CD4-positive, CD25-positive, alpha-beta regulatory T cell (primary cell): ENCODE measurements at regions not wholly inside any gene's neighbourhood (a gene's known extent, or its start where the extent isn't known, plus 50 kb on each side); places are given as distances from the start of the nearest gene placed in this dataset.

Experiments used
- ATAC-seq, 2 donors: fragments of 150-1000 bp; cut with Tn5 transposase; one replicate each; pipeline ENCODE4 v1.10.0; 2021; ENCODE audit warnings: low read depth in 2 of 2, moderate number of reproducible peaks in 2 of 2, moderate library complexity in 1 of 2
- DNase-seq, 3 donors: peaks; one replicate each; pipeline versions ENCODE4 v3.0.0 to v3.0.0-alpha.2; 2012 to 2022; ENCODE audit warnings: mixed read lengths in 1 of 3
- H3K27ac ChIP-seq: one replicate; pipeline ENCODE4 v1.7.0; 2013; ENCODE audit warnings: mild to moderate bottlenecking, low read length; ENCODE audit not compliant: insufficient read depth, poor library complexity, severe bottlenecking
- H3K27me3 ChIP-seq: one replicate; pipeline ENCODE4 v1.7.0; 2013; ENCODE audit warnings: low read length; ENCODE audit not compliant: control insufficient read depth, insufficient read depth
- H3K36me3 ChIP-seq: one replicate; pipeline ENCODE4 v1.7.0; 2013; ENCODE audit warnings: mild to moderate bottlenecking, low read length, moderate library complexity; ENCODE audit not compliant: control insufficient read depth, insufficient read depth
- H3K4me1 ChIP-seq: 2 replicates; pipeline ENCODE4 v1.7.0; 2013; ENCODE audit warnings: mild to moderate bottlenecking, low read length; ENCODE audit not compliant: insufficient read depth, control insufficient read depth, poor library complexity, severe bottlenecking
- H3K4me3 ChIP-seq: one replicate; pipeline ENCODE4 v1.7.0; 2013; ENCODE audit warnings: low read depth, mild to moderate bottlenecking, low read length, moderate library complexity
- H3K9me3 ChIP-seq, 2 experiments: 1 replicate in 1 of 2; 2 replicates in 1 of 2; pipeline ENCODE4 v1.7.0; 2013; ENCODE audit warnings: low read length in 2 of 2, mild to moderate bottlenecking in 1 of 2, moderate library complexity in 1 of 2; ENCODE audit not compliant: control insufficient read depth in 2 of 2
- H3K27ac Mint-ChIP-seq, 3 donors: one replicate each; pipeline ENCODE4 v1.8.0; 2020 to 2022; ENCODE audit warnings: mild to moderate bottlenecking in 3 of 3, mixed read lengths in 3 of 3, moderate library complexity in 2 of 3
- H3K27me3 Mint-ChIP-seq: one replicate; pipeline ENCODE4 v1.8.0; 2022; ENCODE audit warnings: mild to moderate bottlenecking, mixed read lengths
- H3K36me3 Mint-ChIP-seq: one replicate; pipeline ENCODE4 v1.8.0; 2020; ENCODE audit warnings: mixed read lengths
- H3K4me1 Mint-ChIP-seq, 4 donors: one replicate each; pipeline ENCODE4 v1.8.0; 2020 to 2022; ENCODE audit warnings: mixed read lengths in 4 of 4, mild to moderate bottlenecking in 1 of 4
- H3K4me3 Mint-ChIP-seq, 4 donors: one replicate each; pipeline ENCODE4 v1.8.0; 2020 to 2022; ENCODE audit warnings: mild to moderate bottlenecking in 4 of 4, mixed read lengths in 4 of 4, moderate library complexity in 3 of 4
- H3K9me3 Mint-ChIP-seq, 7 donors: one replicate each; pipeline ENCODE4 v1.8.0; 2020 to 2022; ENCODE audit warnings: mixed read lengths in 7 of 7, mild to moderate bottlenecking in 3 of 7, moderate library complexity in 2 of 7

- Histone ChIP-seq H3K4me1 (peaks cover 19% of the 10 kb centered on the region), H3K27me3 (no peaks in the 10 kb centered on the region), H3K27ac (peak overlapping the region; percentile 72), H3K9me3 (no peaks in the 10 kb centered on the region), H3K4me3 (peak overlapping the region; percentile 84), H3K36me3 (no peaks in the 10 kb centered on the region)
- Mint-ChIP-seq H3K36me3 (no peaks in the 10 kb centered on the region), H3K4me1 (peaks cover 19 to 37% (median 24%) of the 10 kb centered on the region in 4 donors), H3K9me3 (peaks cover 0 to 2% (median 0%) of the 10 kb centered on the region in 7 donors), H3K27ac (peak overlapping the region; percentile 95 to 98 (median 96)), H3K27me3 (peaks cover 13% of the 10 kb centered on the region), H3K4me3 (peak overlapping the region; percentile 43 to 89 (median 84))
- DNase-seq (peak; percentile 48 to 84 (median 75)), ATAC-seq (peak; percentile 97 to 99)
Measured at GRCh38 chr2:437756-438393, 150.0 kb upstream of the ALKAL2 start.

GRCh38 chr2:437180-437579, 149.3 kb upstream of the ALKAL2 start:
- peaks cover 19% of the 10 kb centered on the region for H3K4me1 ChIP-seq
- H3K9me3 ChIP-seq: no peaks in the 10 kb centered on the region
- H3K4me3 Mint-ChIP-seq: peak overlapping the region; percentile 43 to 89 (median 84)
- H3K27me3 Mint-ChIP-seq: peaks cover 13% of the 10 kb centered on the region
- peaks cover 19 to 37% (median 24%) of the 10 kb centered on the region in 4 donors for H3K4me1 Mint-ChIP-seq
- no peaks in the 10 kb centered on the region for H3K36me3 Mint-ChIP-seq
- H3K27ac Mint-ChIP-seq: peak overlapping the region; percentile 95 to 98 (median 96)
- no peak for DNase-seq
- ATAC-seq: no peak
- no peaks in the 10 kb centered on the region for H3K36me3 ChIP-seq
- H3K27ac ChIP-seq: peak overlapping the region; percentile 72
- H3K9me3 Mint-ChIP-seq: peaks cover 0 to 2% (median 0%) of the 10 kb centered on the region in 7 donors
- no peak overlapping the region for H3K4me3 ChIP-seq
- no peaks in the 10 kb centered on the region for H3K27me3 ChIP-seq

GRCh38 chr2:436205-436604, 148.3 kb upstream of the ALKAL2 start:
- H3K9me3 Mint-ChIP-seq: peaks cover 0 to 2% (median 0%) of the 10 kb centered on the region in 7 donors
- no peak overlapping the region for H3K4me3 ChIP-seq
- H3K27me3 Mint-ChIP-seq: peaks cover 13% of the 10 kb centered on the region
- H3K27me3 ChIP-seq: no peaks in the 10 kb centered on the region
- no peak overlapping the region for H3K27ac Mint-ChIP-seq
- H3K36me3 ChIP-seq: no peaks in the 10 kb centered on the region
- DNase-seq (no peak), ATAC-seq (no peak)
- no peaks in the 10 kb centered on the region for H3K9me3 ChIP-seq
- H3K4me1 ChIP-seq: peaks cover 19% of the 10 kb centered on the region
- no peak overlapping the region for H3K27ac ChIP-seq
- peaks cover 19 to 37% (median 24%) of the 10 kb centered on the region in 4 donors for H3K4me1 Mint-ChIP-seq
- H3K4me3 Mint-ChIP-seq: no peak overlapping the region
- no peaks in the 10 kb centered on the region for H3K36me3 Mint-ChIP-seq

- Histone ChIP-seq H3K4me1 (peaks cover 35% of the 10 kb centered on the region), H3K9me3 (no peaks in the 10 kb centered on the region), H3K4me3 (no peak overlapping the region), H3K36me3 (no peaks in the 10 kb centered on the region), H3K27ac (no peak overlapping the region), H3K27me3 (no peaks in the 10 kb centered on the region)
- Mint-ChIP-seq H3K27me3 (peaks cover 12% of the 10 kb centered on the region), H3K4me1 (peaks cover 26 to 53% (median 35%) of the 10 kb centered on the region in 4 donors), H3K9me3 (peaks cover 0 to 2% (median 0%) of the 10 kb centered on the region in 7 donors), H3K27ac (peak overlapping the region in 2 of 3 donors; percentile 44 to 76), H3K4me3 (no peak overlapping the region), H3K36me3 (no peaks in the 10 kb centered on the region)
- ATAC-seq (no peak), DNase-seq (no peak)
Measured at GRCh38 chr2:434625-435024, 146.7 kb upstream of the ALKAL2 start.

- DNase-seq: no peak
- ATAC-seq: no peak
- no peaks in the 10 kb centered on the region for H3K9me3 ChIP-seq
- H3K4me1 ChIP-seq: peaks cover 34% of the 10 kb centered on the region
- no peak overlapping the region for H3K4me3 ChIP-seq
- H3K27ac ChIP-seq: no peak overlapping the region
- peaks cover 12% of the 10 kb centered on the region for H3K27me3 Mint-ChIP-seq
- peaks cover 22 to 50% (median 35%) of the 10 kb centered on the region in 4 donors for H3K4me1 Mint-ChIP-seq
- H3K36me3 ChIP-seq: no peaks in the 10 kb centered on the region
- no peak overlapping the region for H3K4me3 Mint-ChIP-seq
- H3K27ac Mint-ChIP-seq: peak overlapping the region in 1 of 3 donors; percentile 61
- H3K9me3 Mint-ChIP-seq: peaks cover 0 to 2% (median 0%) of the 10 kb centered on the region in 7 donors
- H3K36me3 Mint-ChIP-seq: no peaks in the 10 kb centered on the region
- H3K27me3 ChIP-seq: no peaks in the 10 kb centered on the region
Measured at GRCh38 chr2:433216-433615, 145.3 kb upstream of the ALKAL2 start.

- peak in 1 of 3 donors; percentile 13 for DNase-seq
- H3K36me3 Mint-ChIP-seq: no peaks in the 10 kb centered on the region
Measured at GRCh38 chr2:430291-431040, 142.6 kb upstream of the ALKAL2 start.

GRCh38 chr2:429575-430254, 141.8 kb upstream of the ALKAL2 start:
- H3K36me3 ChIP-seq: no peaks in the 10 kb centered on the region
- no peaks in the 10 kb centered on the region for H3K27me3 ChIP-seq
- Mint-ChIP-seq H3K36me3 (no peaks in the 10 kb centered on the region), H3K4me3 (peak overlapping the region; percentile 60 to 88 (median 76)), H3K27me3 (peaks cover 9% of the 10 kb centered on the region), H3K4me1 (peaks cover 14 to 29% (median 22%) of the 10 kb centered on the region in 4 donors), H3K27ac (peak overlapping the region; percentile 94 to 98 (median 96)), H3K9me3 (no peaks in the 10 kb centered on the region)
- H3K4me1 ChIP-seq: peaks cover 20% of the 10 kb centered on the region
- H3K9me3 ChIP-seq: no peaks in the 10 kb centered on the region
- ATAC-seq: peak; percentile 78 to 82
- H3K4me3 ChIP-seq: peak overlapping the region; percentile 77
- peak overlapping the region; percentile 71 for H3K27ac ChIP-seq
- peak in 2 of 3 donors; percentile 34 to 68 for DNase-seq

More at GRCh38 chr2:430291-431040, 142.6 kb upstream of the ALKAL2 start:
- Mint-ChIP-seq H3K4me3 (peak overlapping the region; percentile 60 to 88 (median 76)), H3K9me3 (peaks cover 0 to 2% (median 0%) of the 10 kb centered on the region in 7 donors), H3K27ac (peak overlapping the region; percentile 94 to 98 (median 96)), H3K4me1 (peaks cover 14 to 36% (median 24%) of the 10 kb centered on the region in 4 donors), H3K27me3 (peaks cover 9% of the 10 kb centered on the region)
- no peak for ATAC-seq
- H3K9me3 ChIP-seq: no peaks in the 10 kb centered on the region
- H3K36me3 ChIP-seq: no peaks in the 10 kb centered on the region
- no peaks in the 10 kb centered on the region for H3K27me3 ChIP-seq
- peak overlapping the region; percentile 71 for H3K27ac ChIP-seq
- peak overlapping the region; percentile 77 for H3K4me3 ChIP-seq
- peaks cover 20% of the 10 kb centered on the region for H3K4me1 ChIP-seq
